Fibroblast of the aortic adventitia (primary cell): ENCODE measurements at regions not wholly inside any gene's neighbourhood (a gene's known extent, or its start where the extent isn't known, plus 50 kb on each side); places are given as distances from the start of the nearest gene placed in this dataset.
"Not testable (repeated sequence)": the region's sequence is repeated elsewhere in the genome, so short reads cannot be mapped to it uniquely, and the experiment has no call there.

Experiments
- DNase-seq: peaks from one replicate; pipeline ENCODE4 v3.0.0-alpha.2; 2010; ENCODE audit warnings: low read depth
- H3K4me3 ChIP-seq: 2 replicates; pipeline ENCODE4 v1.5.1; 2011; ENCODE audit warnings: low read depth, mild to moderate bottlenecking, control low read depth, low read length, moderate library complexity
- TF ChIP-seq, protein P1 (sequence below): IDR thresholded peaks from 2 replicates; pipeline ENCODE4 v1.5.1; 2011; ENCODE audit warnings: mild to moderate bottlenecking, low read length, control low read depth, inconsistent platforms; ENCODE audit not compliant: insufficient read depth

DNA sequence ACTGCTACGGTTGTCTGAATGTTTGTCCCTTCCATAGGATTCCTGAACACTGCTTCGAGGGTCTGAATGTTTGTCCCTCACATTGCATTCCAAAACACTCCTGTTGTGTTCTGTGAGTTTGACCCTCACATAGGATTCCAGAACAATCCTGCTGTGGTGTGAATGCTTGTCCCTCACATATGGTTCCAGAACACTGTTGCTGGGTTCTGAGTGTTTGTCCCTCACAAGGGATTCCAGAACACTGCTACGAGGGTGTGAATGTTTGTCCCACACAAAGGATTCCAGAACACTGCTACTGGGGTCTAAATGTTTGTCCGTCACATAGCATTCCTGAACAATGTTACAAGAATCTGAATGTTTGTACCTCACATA, 201.2 kb downstream of the FOXD4L6 start:
- no peak overlapping the region for H3K4me3 ChIP-seq
- DNase-seq: no peak
- TF ChIP-seq, protein P1, sequence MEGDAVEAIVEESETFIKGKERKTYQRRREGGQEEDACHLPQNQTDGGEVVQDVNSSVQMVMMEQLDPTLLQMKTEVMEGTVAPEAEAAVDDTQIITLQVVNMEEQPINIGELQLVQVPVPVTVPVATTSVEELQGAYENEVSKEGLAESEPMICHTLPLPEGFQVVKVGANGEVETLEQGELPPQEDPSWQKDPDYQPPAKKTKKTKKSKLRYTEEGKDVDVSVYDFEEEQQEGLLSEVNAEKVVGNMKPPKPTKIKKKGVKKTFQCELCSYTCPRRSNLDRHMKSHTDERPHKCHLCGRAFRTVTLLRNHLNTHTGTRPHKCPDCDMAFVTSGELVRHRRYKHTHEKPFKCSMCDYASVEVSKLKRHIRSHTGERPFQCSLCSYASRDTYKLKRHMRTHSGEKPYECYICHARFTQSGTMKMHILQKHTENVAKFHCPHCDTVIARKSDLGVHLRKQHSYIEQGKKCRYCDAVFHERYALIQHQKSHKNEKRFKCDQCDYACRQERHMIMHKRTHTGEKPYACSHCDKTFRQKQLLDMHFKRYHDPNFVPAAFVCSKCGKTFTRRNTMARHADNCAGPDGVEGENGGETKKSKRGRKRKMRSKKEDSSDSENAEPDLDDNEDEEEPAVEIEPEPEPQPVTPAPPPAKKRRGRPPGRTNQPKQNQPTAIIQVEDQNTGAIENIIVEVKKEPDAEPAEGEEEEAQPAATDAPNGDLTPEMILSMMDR: no peak

DNA sequence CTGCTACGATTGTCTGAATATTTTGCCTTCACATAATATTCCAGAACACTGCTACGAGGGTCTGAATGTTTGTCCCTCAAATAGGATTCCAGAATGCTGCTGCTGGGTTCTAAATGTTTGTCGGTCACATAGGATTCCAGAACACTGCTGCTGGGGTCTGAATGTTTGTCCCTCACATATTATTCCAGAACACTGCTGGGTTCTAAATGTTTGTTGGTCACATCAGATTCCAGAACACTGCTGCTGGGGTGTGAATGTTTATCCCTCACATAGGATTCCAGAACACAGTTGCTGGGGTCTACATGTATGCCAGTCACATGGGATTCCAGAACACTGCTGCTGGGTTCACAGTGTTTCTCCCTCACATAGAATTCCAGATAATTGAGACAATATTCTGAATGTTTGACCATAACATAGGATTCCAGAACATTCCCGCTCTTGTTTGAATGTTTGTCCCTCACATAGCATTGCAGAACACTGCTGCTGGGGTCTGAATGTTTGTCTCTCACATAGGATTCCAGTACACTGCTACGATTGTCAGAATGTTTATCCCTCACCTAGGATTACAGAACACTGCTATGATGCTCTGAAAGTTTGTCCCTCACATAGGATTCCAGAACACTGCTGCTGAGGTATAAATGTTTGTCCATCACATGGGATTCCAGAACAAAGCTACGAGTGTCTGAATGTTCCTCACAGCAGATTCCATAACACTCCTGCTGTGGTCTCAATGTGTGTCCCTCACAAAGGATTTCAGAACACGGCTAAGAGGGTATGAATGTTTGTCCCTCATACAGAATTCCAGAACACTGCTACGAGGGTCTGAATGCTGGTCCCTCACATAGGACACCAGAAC, 201.8 kb downstream of the FOXD4L6 start:
- TF ChIP-seq, protein P1: no peak
- no peak overlapping the region for H3K4me3 ChIP-seq
- no peak for DNase-seq

DNA sequence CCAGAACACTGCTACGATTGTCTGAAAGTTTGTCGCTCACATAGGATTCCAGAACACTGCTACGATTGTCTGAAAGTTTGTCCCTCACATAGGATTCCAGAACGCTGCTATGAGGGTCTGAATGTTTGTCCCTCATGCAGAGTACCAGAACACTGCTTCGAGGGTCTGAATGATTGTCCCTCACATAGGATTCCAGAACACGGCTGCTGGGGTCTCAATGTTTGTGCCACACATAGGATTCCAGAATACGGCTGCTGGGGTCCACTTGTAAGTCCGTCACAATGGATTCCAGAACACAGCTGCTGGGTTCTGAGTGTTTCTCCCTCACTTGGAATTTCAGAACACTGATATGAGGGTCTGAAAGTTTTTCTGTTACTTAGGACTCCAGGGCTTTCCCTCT, 203.3 kb downstream of the FOXD4L6 start:
- TF ChIP-seq, protein P1: no peak
- no peak for DNase-seq
- H3K4me3 ChIP-seq: no peak overlapping the region

DNA sequence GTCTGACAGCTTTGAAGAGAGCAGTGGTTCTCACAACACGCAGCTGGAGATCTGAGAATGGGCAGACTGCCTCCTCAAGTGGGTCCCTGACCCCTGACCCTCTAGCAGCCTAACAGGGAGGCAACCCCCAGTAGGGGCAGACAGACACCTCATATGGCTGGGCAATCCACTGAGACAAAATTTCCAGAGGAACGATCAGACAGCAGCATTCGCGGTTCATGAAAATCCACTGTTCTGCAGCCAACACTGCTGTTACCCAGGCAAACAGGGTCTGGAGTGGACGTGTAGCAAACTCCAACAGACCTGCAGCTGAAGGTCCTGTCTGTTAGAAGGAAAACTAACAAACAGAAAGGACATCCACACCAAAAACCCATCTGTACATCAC, 212.1 kb downstream of the FOXD4L6 start:
- DNase-seq, H3K4me3 ChIP-seq: not testable (repeated sequence)

DNA sequence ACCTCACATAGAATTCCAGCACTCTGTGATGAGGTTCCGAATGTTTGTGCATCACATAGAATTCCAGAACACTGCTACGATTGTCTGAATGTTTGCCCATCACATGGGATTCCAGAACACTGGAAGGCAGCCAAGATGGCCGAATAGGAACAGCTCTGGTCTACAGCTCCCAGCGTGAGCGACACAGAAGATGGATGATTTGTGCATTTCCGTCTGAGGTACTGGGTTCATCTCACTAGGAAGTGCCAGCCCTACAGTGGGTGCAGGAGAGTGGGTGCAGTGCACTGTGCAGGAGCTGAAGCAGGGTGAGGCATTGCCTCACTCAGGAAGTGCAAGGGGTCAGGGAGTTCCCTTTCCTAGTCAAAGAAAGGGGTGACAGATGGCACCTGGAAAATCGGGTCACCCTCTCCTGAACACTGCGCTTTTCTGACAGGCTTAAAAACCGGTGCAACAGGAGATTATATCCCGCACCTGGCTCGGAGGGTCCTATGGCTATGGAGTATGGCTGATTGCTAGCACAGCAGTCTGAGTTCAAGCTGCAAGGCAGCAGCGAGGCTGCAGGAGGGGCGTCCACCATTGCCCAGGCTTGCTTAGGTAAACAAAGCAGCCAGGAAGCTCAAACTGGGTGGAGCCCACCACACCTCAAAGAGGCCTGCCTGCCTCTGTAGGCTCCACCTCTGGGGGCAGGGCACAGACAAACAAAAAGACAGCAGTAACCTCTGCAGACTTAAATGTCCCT, 212.7 kb downstream of the FOXD4L6 start:
- not testable (repeated sequence) for DNase-seq

DNA sequence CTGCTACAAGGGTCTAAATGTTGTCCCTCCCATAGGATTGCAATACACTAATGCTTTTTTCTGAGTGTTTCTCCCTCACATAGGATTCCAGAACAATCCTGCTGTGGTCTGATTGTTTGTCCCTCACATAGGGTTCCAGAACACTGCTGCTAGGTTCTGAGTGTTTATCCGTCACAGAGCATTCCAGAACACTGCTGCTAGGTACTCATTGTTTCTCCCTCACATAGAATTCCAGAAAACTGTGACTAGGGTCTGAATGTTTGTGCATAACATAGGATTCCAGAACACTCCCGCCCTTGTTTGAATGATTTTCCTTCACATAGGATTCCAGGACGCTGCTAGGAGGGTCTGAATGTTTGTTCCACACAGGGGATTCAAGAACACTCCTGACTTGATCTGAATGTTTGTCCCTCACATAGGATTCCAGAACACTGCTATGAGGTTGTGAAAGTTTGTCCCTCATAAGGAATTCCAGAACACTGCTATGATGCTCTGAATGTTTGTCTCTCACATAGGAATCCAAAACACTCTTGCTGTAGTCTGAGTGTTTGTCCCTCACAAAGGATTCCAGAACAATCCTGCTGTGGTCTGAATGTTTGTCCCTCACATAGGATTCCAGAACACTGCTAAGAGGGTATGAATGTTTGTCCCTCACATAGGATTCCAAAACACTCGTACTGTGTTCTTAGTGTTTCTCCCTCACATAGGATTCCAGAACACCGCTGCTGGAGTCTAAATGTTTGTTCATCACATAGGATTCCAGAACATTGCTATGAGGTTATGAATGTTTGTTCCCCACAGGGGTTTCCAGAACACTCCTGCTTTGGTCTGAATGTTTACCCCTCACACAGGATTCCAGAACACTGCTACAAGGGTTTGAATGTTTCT, 213.5 kb downstream of the FOXD4L6 start:
- no peak for DNase-seq
- TF ChIP-seq, protein P1: no peak
- H3K4me3 ChIP-seq: no peak overlapping the region

More for the DNA sequence above, 212.7 kb downstream of the FOXD4L6 start:
- not testable (repeated sequence) for H3K4me3 ChIP-seq

DNA sequence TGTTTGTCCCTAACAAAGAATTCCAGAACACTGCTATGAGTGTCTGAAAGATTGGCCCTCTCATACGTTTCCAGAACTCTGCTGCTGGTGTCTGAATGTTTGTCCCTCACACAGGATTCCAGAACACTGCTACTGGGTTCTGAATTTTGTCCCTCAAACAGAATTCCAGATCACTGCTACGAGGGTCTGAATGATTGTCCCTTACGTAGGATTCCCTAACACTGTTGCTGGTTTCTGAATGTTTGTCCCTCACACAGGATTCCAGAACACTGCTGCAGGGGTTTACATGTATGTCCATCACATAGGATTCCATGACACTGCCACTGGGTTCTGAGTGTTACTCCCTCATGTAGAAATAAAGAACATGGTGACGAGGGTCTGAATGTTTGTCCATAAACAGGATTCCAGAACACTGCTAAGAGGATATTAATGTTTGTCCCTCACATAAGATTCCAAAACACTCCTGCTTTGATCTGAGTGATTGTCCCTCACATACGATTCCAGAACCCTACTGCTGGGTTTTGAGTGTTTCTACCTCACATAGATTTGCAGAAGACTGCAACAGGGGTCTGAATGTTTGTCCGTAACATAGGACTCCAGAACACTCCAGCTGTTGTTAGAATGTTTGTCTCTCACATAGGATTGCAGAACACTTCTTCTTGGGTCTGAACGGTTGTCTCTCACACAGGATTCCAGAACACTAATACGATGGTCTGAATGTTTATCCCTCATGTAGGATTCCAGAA, 214.4 kb downstream of the FOXD4L6 start:
- TF ChIP-seq, protein P1: no peak
- no peak for DNase-seq

More for the DNA sequence above, 214.4 kb downstream of the FOXD4L6 start:
- H3K4me3 ChIP-seq: no peak overlapping the region
